Liver (tissue), 2 donors: ENCODE measurements at regions not wholly inside any gene's neighbourhood (a gene's known extent, or its start where the extent isn't known, plus 50 kb on each side); places are given as distances from the start of the nearest gene placed in this dataset.

Experiments used
- REST ChIP-seq: IDR thresholded peaks from 2 replicates; pipeline ENCODE4 v1.6.1; 2016; ENCODE audit warnings: antibody characterized with exemption, mild to moderate bottlenecking
- TAF1 ChIP-seq: conservative IDR thresholded peaks from 2 replicates; pipeline ENCODE4 v1.6.1; 2016; ENCODE audit warnings: antibody characterized with exemption, mild to moderate bottlenecking
- donor health status: healthy.

- TF ChIP-seq TAF1 (no peak), REST (no peak)
These were observed 360.4 kb downstream of the RPS24 start for GRCh38 chr10:78394047-78394446.
